ENCODE measurements at regions not wholly inside any gene's neighbourhood (a gene's known extent, or its start where the extent isn't known, plus 50 kb on each side); places are given as distances from the start of the nearest gene placed in this dataset.

DNA sequence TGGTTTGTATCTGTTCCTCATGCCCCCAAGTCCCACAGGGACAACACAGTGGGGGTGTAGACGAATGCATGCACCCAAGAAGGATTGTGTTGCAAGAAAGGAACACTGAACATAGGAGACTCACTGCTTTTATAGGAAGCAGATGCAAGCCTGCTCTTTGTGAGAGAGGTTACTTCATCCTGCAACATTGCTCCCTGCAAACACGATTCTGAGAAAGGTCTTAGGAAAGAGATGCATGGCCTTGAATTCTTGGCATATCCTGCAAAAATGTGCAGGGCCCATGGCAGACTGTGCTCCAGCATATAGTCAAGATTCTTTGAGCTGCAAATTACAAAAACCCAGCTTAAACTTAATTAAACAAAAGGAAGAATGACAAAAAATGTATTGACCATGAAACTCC is 312.2 kb upstream of the MGAT5 start:
- Histone ChIP-seq H3K36me3 (replicated peaks in 1 of 2; ENCODE audit: control insufficient read depth in 1 of 2, insufficient read depth in 2 of 2, low read length in 1 of 2) (no peaks in the 10 kb centered on the region), H3K27me3 (ENCODE audit: insufficient read depth) (no peaks in the 10 kb centered on the region), H3K9me3 (no peaks in the 10 kb centered on the region), H3K27ac (ENCODE audit: low read depth in 2 of 2, low read length in 1 of 2) (no peak overlapping the region), H3K4me1 (ENCODE audit: control insufficient read depth in 1 of 2, insufficient read depth in 2 of 2, low read depth in 1 of 2, low read length in 1 of 2) (no peaks in the 10 kb centered on the region; a peak in 1 of 4 replicates), H4K20me1 (ENCODE audit: insufficient read depth) (no peaks in the 10 kb centered on the region), H3K4me2 (no peak overlapping the region), H3K79me2 (ENCODE audit: insufficient read depth) (no peaks in the 10 kb centered on the region), H3K9ac (no peak overlapping the region), H2AFZ (ENCODE audit: low read depth) (no peak overlapping the region), H3K4me3 (ENCODE audit: low read depth in 2 of 2, low read length in 1 of 2) (no peak overlapping the region), H3F3A (replicated peaks; ENCODE audit: insufficient read depth) (no peaks in the 10 kb centered on the region), H3K9me2 (no peaks in the 10 kb centered on the region)
- 0% methylated on average over 2 of the region's 2 CpGs for WGBS (ENCODE audit: low lambda C conversion rate)
- ChIA-PET CTCF (interaction anchor here (0.9 kb wide), 1 partner anchor 35 kb away, joined by 3 read pairs; no protein-coding TSS in a partner anchor), POLR2A (no interaction called here)
- no peak for DNase-seq
- TF ChIP-seq TAF1 (IDR thresholded peaks at IDR 0.05; ENCODE audit: borderline replicate concordance, low read depth, low read length) (no peak), TEAD4 (IDR thresholded peaks at IDR 0.05; ENCODE audit: borderline replicate concordance, insufficient read depth) (no peak), NRF1 (IDR thresholded peaks at IDR 0.05; ENCODE audit: low read depth, low read length) (no peak), SMC3 (IDR thresholded peaks at IDR 0.05; ENCODE audit: low read depth, low read length) (no peak), RCOR1 (IDR thresholded peaks at IDR 0.05; ENCODE audit: low read length) (no peak), USF1 (IDR thresholded peaks at IDR 0.05; ENCODE audit: borderline replicate concordance, low read depth) (no peak), POLR2AphosphoS5 (IDR thresholded peaks at IDR 0.05; ENCODE audit: low read depth, low read length) (no peak), MEF2A (IDR thresholded peaks at IDR 0.05; ENCODE audit: borderline replicate concordance, low read depth) (no peak), MXI1 (IDR thresholded peaks at IDR 0.05; ENCODE audit: low read depth, low read length) (no peak), NFIC (IDR thresholded peaks at IDR 0.05; ENCODE audit: borderline replicate concordance) (no peak)
- TF ChIP-seq, protein P1, sequence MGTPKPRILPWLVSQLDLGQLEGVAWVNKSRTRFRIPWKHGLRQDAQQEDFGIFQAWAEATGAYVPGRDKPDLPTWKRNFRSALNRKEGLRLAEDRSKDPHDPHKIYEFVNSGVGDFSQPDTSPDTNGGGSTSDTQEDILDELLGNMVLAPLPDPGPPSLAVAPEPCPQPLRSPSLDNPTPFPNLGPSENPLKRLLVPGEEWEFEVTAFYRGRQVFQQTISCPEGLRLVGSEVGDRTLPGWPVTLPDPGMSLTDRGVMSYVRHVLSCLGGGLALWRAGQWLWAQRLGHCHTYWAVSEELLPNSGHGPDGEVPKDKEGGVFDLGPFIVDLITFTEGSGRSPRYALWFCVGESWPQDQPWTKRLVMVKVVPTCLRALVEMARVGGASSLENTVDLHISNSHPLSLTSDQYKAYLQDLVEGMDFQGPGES (IDR thresholded peaks at IDR 0.05; ENCODE audit: low read depth, low read length) = no peak
- TF ChIP-seq, protein P2, sequence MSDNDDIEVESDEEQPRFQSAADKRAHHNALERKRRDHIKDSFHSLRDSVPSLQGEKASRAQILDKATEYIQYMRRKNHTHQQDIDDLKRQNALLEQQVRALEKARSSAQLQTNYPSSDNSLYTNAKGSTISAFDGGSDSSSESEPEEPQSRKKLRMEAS (IDR thresholded peaks at IDR 0.05; ENCODE audit: low read depth) = no peak

DNA sequence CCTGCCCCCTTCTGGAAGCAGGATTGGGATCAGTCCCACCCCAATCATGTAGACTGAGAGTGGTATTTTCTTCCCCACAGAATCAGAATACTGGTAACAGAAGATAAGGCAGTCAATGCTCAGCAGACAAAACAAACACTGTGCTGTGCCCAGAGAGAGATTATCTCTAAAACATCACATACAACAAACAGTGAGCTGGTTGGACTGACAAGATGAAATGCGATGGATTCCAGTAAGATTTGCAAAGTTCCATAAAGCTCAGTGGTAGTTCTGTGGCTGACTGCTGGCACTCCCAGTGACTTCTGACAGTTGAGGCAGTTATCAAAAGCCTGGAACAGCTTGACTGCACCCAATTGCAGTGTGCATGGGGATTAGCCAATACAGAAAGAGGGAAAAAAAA is 311.5 kb upstream of the MGAT5 start:
- TF ChIP-seq TAF1 (IDR thresholded peaks at IDR 0.05; ENCODE audit: borderline replicate concordance, low read depth, low read length) (no peak), YY1 (IDR thresholded peaks at IDR 0.05; ENCODE audit: low read depth) (no peak), TCF12 (IDR thresholded peaks at IDR 0.05) (no peak), NRF1 (IDR thresholded peaks at IDR 0.05; ENCODE audit: low read depth, low read length) (no peak), RXRA (IDR thresholded peaks at IDR 0.05; ENCODE audit: borderline replicate concordance, low read depth) (no peak), NFIC (IDR thresholded peaks at IDR 0.05; ENCODE audit: borderline replicate concordance) (no peak), RFX5 (IDR thresholded peaks at IDR 0.05; ENCODE audit: low read length) (no peak)
- Histone ChIP-seq H3K4me2 (no peak overlapping the region), H3K27ac (ENCODE audit: low read depth in 2 of 2, low read length in 1 of 2) (no peak overlapping the region), H3K9me3 (no peaks in the 10 kb centered on the region), H3K4me3 (ENCODE audit: low read depth in 2 of 2, low read length in 1 of 2) (no peak overlapping the region), H3K79me2 (ENCODE audit: insufficient read depth) (no peaks in the 10 kb centered on the region), H4K20me1 (ENCODE audit: insufficient read depth) (no peaks in the 10 kb centered on the region), H3F3A (replicated peaks; ENCODE audit: insufficient read depth) (no peaks in the 10 kb centered on the region), H2AFZ (ENCODE audit: low read depth) (no peak overlapping the region), H3K9me2 (no peaks in the 10 kb centered on the region), H3K4me1 (ENCODE audit: control insufficient read depth in 1 of 2, insufficient read depth in 2 of 2, low read depth in 1 of 2, low read length in 1 of 2) (no peaks in the 10 kb centered on the region; a peak in 1 of 4 replicates), H3K27me3 (ENCODE audit: insufficient read depth) (no peaks in the 10 kb centered on the region), H3K36me3 (replicated peaks in 1 of 2; ENCODE audit: control insufficient read depth in 1 of 2, insufficient read depth in 2 of 2, low read length in 1 of 2) (no peaks in the 10 kb centered on the region), H3K9ac (no peak overlapping the region)
- no peak for DNase-seq
- 77% methylated on average over 1 of the region's 1 CpG for WGBS (ENCODE audit: low lambda C conversion rate)
- POLR2A ChIA-PET = no interaction called here
- CTCF ChIA-PET = no interaction called here
